ENCODE measurements at regions not wholly inside any gene's neighbourhood (a gene's known extent, or its start where the extent isn't known, plus 50 kb on each side); places are given as distances from the start of the nearest gene placed in this dataset.

GRCh38 chr12:102765736-102766135, 151.3 kb downstream of the PAH start:
- in situ Hi-C loops (cut with MboI; ENCODE audit: low pct_ligation_motif_present in 1 of 4, low pct_unique_long_range_greater_than_20kb in 1 of 4, low sequenced_read_pairs in 3 of 4) (no loop called here), intact Hi-C loops (cut with DNase I; ENCODE audit: low total_unique reads) (no loop called here)
- Histone ChIP-seq H3K4me1 (no peaks in the 10 kb centered on the region), H3K27me3 (no peaks in the 10 kb centered on the region), H3K9me3 (no peaks in the 10 kb centered on the region), H3K4me3 (no peak overlapping the region), H3K27ac (no peak overlapping the region), H3K36me3 (no peaks in the 10 kb centered on the region)
- TF ChIP-seq POLR2AphosphoS5 (IDR thresholded peaks at IDR 0.05) (no peak), EP300 (IDR thresholded peaks at IDR 0.05; ENCODE audit: low read depth) (no peak), POLR2A (IDR thresholded peaks at IDR 0.05) (no peak), CTCF (IDR thresholded peaks at IDR 0.05) (no peak)
- no peak for DNase-seq
- WGBS, 2 donors (ENCODE audit: low coverage in 1 of 2): 69 to 75% methylated on average over 3 to 7 of the region's 7 CpGs

GRCh38 chr12:102763471-102763870, 153.6 kb downstream of the PAH start:
- Histone ChIP-seq H3K36me3 (no peaks in the 10 kb centered on the region), H3K4me3 (no peak overlapping the region), H3K27ac (no peak overlapping the region), H3K27me3 (no peaks in the 10 kb centered on the region), H3K4me1 (no peaks in the 10 kb centered on the region), H3K9me3 (no peaks in the 10 kb centered on the region)
- 22 to 74% methylated on average over 1 of the region's 1 CpG for WGBS, 2 donors (ENCODE audit: low coverage in 1 of 2)
- intact Hi-C loops (cut with DNase I; ENCODE audit: low total_unique reads) (no loop called here), in situ Hi-C loops (cut with MboI; ENCODE audit: low pct_ligation_motif_present in 1 of 4, low pct_unique_long_range_greater_than_20kb in 1 of 4, low sequenced_read_pairs in 3 of 4) (no loop called here)
- TF ChIP-seq CTCF (IDR thresholded peaks at IDR 0.05) (no peak), EP300 (IDR thresholded peaks at IDR 0.05; ENCODE audit: low read depth) (no peak), POLR2A (IDR thresholded peaks at IDR 0.05) (no peak), POLR2AphosphoS5 (IDR thresholded peaks at IDR 0.05) (no peak)
- DNase-seq: no peak

- DNase-seq: no peak
- H3K4me3 ChIP-seq: no peak overlapping the region
- no peak overlapping the region for H3K27ac ChIP-seq
- TF ChIP-seq EP300 (IDR thresholded peaks at IDR 0.05; ENCODE audit: low read depth) (no peak), CTCF (IDR thresholded peaks at IDR 0.05) (no peak), POLR2AphosphoS5 (IDR thresholded peaks at IDR 0.05) (no peak), POLR2A (IDR thresholded peaks at IDR 0.05) (no peak)
- intact Hi-C loops (cut with DNase I; ENCODE audit: low total_unique reads): no loop called here
- H3K4me1 ChIP-seq: no peaks in the 10 kb centered on the region
- no peaks in the 10 kb centered on the region for H3K36me3 ChIP-seq
- in situ Hi-C loops (cut with MboI; ENCODE audit: low pct_ligation_motif_present in 1 of 4, low pct_unique_long_range_greater_than_20kb in 1 of 4, low sequenced_read_pairs in 3 of 4): no loop called here
- 66 to 81% methylated on average over 3 to 4 of the region's 4 CpGs for WGBS, 2 donors (ENCODE audit: low coverage in 1 of 2)
- no peaks in the 10 kb centered on the region for H3K27me3 ChIP-seq
- no peaks in the 10 kb centered on the region for H3K9me3 ChIP-seq
Observed at GRCh38 chr12:102763061-102763460, 154.0 kb downstream of the PAH start.

- WGBS, 2 donors (ENCODE audit: low coverage in 1 of 2): 63 to 77% methylated on average over 2 of the region's 2 CpGs
- H3K4me3 ChIP-seq: no peak overlapping the region
- TF ChIP-seq POLR2A (IDR thresholded peaks at IDR 0.05) (no peak), CTCF (IDR thresholded peaks at IDR 0.05) (no peak), EP300 (IDR thresholded peaks at IDR 0.05; ENCODE audit: low read depth) (no peak), POLR2AphosphoS5 (IDR thresholded peaks at IDR 0.05) (no peak)
- no peaks in the 10 kb centered on the region for H3K36me3 ChIP-seq
- H3K27ac ChIP-seq: no peak overlapping the region
- H3K9me3 ChIP-seq: no peaks in the 10 kb centered on the region
- DNase-seq: no peak
- H3K4me1 ChIP-seq: no peaks in the 10 kb centered on the region
- intact Hi-C loops (cut with DNase I; ENCODE audit: low total_unique reads) (no loop called here), in situ Hi-C loops (cut with MboI; ENCODE audit: low pct_ligation_motif_present in 1 of 4, low pct_unique_long_range_greater_than_20kb in 1 of 4, low sequenced_read_pairs in 3 of 4) (no loop called here)
- H3K27me3 ChIP-seq: no peaks in the 10 kb centered on the region
Observed at GRCh38 chr12:102760322-102760721, 156.7 kb downstream of the PAH start.
